Spleen (tissue), 7 donors: ENCODE measurements at regions not wholly inside any gene's neighbourhood (a gene's known extent, or its start where the extent isn't known, plus 50 kb on each side); places are given as distances from the start of the nearest gene placed in this dataset.

Experiments used
- POLR2A ChIP-seq, 3 donors: fragments of 450-650 bp; IDR thresholded peaks; one replicate each; pipeline ENCODE4 v1.5.1; 2017; ENCODE audit warnings: antibody characterized with exemption in 3 of 3, mild to moderate bottlenecking in 1 of 3
- TF ChIP-seq, protein P1 (sequence below), 11 experiments: fragments of 200-600 bp in 7 of 11; fragments of 450-650 bp in 4 of 11; sonication (generic) in 4 of 11; IDR thresholded peaks in 8 of 11; conservative IDR thresholded peaks in 3 of 11; 1 replicate in 7 of 11; 2 replicates in 4 of 11; pipeline versions ENCODE4 v1.4.0 to v1.8.0; 2016 to 2021; ENCODE audit warnings: antibody characterized with exemption in 11 of 11, inconsistent platforms in 4 of 11, mild to moderate bottlenecking in 1 of 11
- donor health status: DM: no; HTN: no; CAD: no; lungs with moderate emphysema.
- donor health status: DM: no; HTN: no; CAD: no.
- donor health status: DM: no; HTN: no; CAD: no.

DNA sequence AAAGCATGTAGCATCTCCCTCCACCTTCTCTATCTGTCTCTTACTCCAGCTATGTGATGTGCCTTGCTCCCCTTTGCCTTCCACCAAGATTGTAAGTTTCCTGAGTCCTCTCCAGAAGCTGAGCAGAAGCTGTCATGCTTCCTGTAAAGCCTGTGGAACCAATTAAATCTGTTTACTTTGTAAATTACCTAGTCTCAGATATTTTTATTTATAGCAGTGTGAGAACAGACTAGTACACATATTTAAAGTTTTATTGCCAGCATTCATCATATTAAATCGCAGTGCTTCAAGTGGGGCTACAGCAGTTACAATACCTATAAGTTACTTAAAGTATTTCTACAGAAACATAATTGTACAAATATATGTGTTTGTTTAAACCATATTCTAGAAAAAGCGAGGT lies 973.1 kb downstream of the SLC16A7 start:
- TF ChIP-seq, protein P1, sequence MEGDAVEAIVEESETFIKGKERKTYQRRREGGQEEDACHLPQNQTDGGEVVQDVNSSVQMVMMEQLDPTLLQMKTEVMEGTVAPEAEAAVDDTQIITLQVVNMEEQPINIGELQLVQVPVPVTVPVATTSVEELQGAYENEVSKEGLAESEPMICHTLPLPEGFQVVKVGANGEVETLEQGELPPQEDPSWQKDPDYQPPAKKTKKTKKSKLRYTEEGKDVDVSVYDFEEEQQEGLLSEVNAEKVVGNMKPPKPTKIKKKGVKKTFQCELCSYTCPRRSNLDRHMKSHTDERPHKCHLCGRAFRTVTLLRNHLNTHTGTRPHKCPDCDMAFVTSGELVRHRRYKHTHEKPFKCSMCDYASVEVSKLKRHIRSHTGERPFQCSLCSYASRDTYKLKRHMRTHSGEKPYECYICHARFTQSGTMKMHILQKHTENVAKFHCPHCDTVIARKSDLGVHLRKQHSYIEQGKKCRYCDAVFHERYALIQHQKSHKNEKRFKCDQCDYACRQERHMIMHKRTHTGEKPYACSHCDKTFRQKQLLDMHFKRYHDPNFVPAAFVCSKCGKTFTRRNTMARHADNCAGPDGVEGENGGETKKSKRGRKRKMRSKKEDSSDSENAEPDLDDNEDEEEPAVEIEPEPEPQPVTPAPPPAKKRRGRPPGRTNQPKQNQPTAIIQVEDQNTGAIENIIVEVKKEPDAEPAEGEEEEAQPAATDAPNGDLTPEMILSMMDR (IDR thresholded peaks at IDR 0.05 in 8 of 11, conservative IDR thresholded peaks at IDR 0.05 in 3 of 11): no peak
- no peak for TF ChIP-seq POLR2A (IDR thresholded peaks at IDR 0.05)
